ENCODE measurements at regions not wholly inside any gene's neighbourhood (a gene's known extent, or its start where the extent isn't known, plus 50 kb on each side); places are given as distances from the start of the nearest gene placed in this dataset.

DNA sequence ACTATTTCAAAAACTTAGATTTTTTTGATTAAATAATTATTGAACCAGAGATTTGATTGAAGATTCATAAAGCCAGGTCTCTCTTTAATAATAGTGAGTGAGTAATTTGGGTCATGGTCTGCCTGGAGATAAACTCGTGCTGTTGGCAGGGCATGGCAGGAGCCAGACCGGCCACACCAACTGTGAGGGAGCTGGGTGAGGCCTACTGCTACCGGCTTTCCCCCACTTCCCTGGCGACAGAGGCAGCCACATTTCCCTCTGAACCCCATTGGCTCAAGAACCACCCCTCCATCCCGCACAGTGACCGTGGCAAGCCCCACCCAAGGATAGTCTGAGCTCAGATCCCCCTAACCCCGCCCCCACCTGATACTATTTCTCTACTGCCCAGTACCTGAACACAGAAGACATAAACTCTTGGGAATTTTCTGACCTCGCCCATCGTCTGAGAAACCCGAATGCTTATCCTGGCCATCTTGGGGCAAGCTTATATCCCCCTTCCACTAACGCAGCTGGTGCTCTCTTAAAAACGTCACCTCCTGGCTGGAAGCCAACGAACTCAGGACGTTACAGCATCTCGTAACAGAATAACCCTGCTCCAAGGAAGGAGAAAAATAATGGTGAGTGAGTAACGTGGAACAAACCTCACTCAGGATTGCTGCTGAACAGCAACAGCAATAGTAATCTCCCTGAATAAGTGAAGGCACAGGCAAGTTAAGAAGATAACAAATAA is 627.6 kb upstream of the PCDH9 start (continued):
- TF ChIP-seq ZNF274 (IDR thresholded peaks at IDR 0.05; ENCODE audit: borderline replicate concordance, extremely low read depth, low read length), result no peak

All from H1 (cell line).